GM19397 (cell line): ENCODE measurements at regions not wholly inside any gene's neighbourhood (a gene's known extent, or its start where the extent isn't known, plus 50 kb on each side); places are given as distances from the start of the nearest gene placed in this dataset.

ENCODE experiments used
- ATAC-seq: cut with Tn5 transposase; IDR thresholded peaks from one replicate; pipeline ENCODE4 v1.9.1; 2021; ENCODE audit warnings: mild to moderate bottlenecking, moderate library complexity; ENCODE audit not compliant: unreplicated experiment

DNA sequence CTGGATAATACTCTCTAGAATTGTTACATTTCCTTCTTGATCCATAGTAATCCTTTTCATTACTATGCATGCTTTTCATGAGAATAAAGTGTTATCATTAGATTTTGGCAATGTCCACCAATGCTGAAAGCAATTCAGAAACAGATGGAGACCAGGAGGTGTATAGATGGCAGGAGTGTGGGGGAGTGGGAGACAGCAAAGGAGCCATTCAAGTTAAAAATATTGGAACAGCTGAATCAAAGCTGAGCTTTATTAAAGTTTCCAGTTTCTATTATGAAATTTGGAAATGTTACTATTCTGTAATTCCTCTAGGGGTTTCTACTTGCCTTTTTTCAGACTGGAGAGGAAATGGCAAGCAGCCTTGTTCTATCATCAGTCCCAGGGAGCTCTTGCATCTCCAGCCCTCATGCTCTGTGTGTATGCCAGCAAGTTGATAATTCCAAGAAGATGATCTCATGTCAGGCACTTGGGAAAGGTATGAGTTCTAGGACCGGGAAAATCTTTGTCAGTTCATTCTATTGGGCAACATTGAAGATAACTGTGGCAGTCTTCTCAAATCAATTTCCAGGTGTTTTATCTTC is 228.0 kb downstream of the CD109 start:
- no peak for ATAC-seq

GRCh38 chr6:73903155-73903554 is 207.2 kb downstream of the CD109 start:
- no peak for ATAC-seq

- no peak for ATAC-seq
Observed at GRCh38 chr6:73901986-73902385, 206.0 kb downstream of the CD109 start.

- no peak for ATAC-seq
Observed at GRCh38 chr6:73901311-73901710, 205.3 kb downstream of the CD109 start.

- ATAC-seq, result no peak
Observed at GRCh38 chr6:73898599-73898998, 202.6 kb downstream of the CD109 start.

- ATAC-seq, result no peak
Observed at GRCh38 chr6:73893696-73894095, 197.7 kb downstream of the CD109 start.

GRCh38 chr6:73888050-73888449 is 192.0 kb downstream of the CD109 start:
- no peak for ATAC-seq

GRCh38 chr6:73885393-73885792 is 189.4 kb downstream of the CD109 start:
- ATAC-seq, result no peak

DNA sequence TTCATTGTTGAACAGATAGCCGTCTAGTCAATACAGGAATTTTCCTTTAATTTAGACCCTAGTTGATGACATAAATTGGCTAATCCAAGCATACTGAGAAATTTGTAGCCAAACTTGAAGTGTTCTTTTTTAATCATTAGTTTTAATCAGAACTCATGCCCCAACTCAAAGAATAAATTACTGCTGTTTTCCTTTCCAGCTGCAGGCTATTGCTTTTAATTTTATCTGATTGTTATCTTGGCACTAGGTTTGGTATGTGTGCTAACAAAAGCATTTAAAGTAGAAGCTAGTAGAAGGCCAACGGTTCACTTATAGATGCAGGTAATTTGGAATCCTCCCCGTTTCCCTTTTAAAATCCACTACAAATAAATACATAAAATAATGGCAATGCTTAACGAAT is 188.5 kb downstream of the CD109 start:
- no peak for ATAC-seq

- ATAC-seq, result no peak
Observed at GRCh38 chr6:73879501-73880293, 183.7 kb downstream of the CD109 start.

DNA sequence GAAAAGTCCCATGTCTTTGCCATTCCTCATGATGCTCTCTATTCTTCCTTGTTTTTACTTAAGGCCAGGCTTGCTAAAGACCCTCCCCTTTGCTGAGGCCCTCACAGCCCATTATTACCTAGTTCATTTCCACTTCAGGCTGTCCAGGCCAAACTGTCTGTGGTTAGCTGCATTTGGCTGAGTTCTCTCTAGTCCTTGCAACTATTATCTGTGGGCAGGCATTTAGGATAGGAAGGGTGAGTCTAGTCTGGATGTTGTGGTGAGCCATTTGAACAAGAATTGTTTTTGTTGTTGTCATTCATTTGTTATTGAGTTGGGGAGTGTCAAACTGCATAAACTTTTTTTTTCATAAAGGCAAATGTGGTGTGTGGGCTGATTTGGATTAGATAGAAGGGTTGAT is 182.4 kb downstream of the CD109 start:
- ATAC-seq, result no peak
